HepG2 (cell line): ENCODE measurements at regions not wholly inside any gene's neighbourhood (a gene's known extent, or its start where the extent isn't known, plus 50 kb on each side); places are given as distances from the start of the nearest gene placed in this dataset.
A peak's percentile ranks its signal among the peaks of the same experiment; 100 is the strongest.

Experiments used
- ATAC-seq: fragments of 200-7000 bp; cut with Tn5 transposase; 3 replicates; pipeline ENCODE4 v1.9.1; 2020; ENCODE audit warnings: mild to moderate bottlenecking, moderate library complexity
- BruUV-seq: library from RNA; stranded (reverse); fragments of 400-500 nt; replicated peaks from 2 replicates; lab custom pipeline; 2021; lab: Mats Ljungman, UMichigan
- CTCF ChIA-PET: fragments of 300-600 bp; formaldehyde crosslinking; extraction: SDS; loops from one replicate; lab custom pipeline; 2021; ENCODE audit warnings: low total read pairs, inconsistent platforms, low intra/inter-chr PET ratio; lab: Yijun Ruan, JAX
- POLR2A ChIA-PET: fragments of 350-600 bp; sonication (Branson Sonifier 250); formaldehyde crosslinking; loops from one replicate; lab custom pipeline; 2020; ENCODE audit warnings: antibody characterized with exemption, inconsistent platforms; lab: Yijun Ruan, JAX
- DNase-seq: peaks from one replicate; pipeline ENCODE4 v3.0.0-alpha.2; 2015; ENCODE audit warnings: low spot score
- FAIRE-seq: peaks from 3 replicates; lab custom pipeline; 2011; peaks lifted over from hg19 to GRCh38; lab: Jason Lieb, UNC
- H2AFZ ChIP-seq: one replicate; pipeline ENCODE4 v1.6.1; 2011; ENCODE audit warnings: low read length, inconsistent platforms
- H3K27ac ChIP-seq: fragments of 300-600 bp; 3 replicates; pipeline ENCODE4 v1.8.0; 2011; ENCODE audit warnings: mixed run types, mild to moderate bottlenecking, mixed read lengths, low read length, inconsistent platforms; ENCODE audit not compliant: insufficient read depth; ENCODE audit errors: extremely low read length
- H3K27me3 ChIP-seq, 2 experiments: fragments of 200-600 bp in 1 of 2; 2 replicates in 1 of 2; 3 replicates in 1 of 2; pipeline versions ENCODE4 v1.6.0 to v1.8.0; 2011; ENCODE audit warnings: low read length in 2 of 2, mild to moderate bottlenecking in 2 of 2, moderate library complexity in 2 of 2, inconsistent platforms in 1 of 2; ENCODE audit not compliant: insufficient read depth in 2 of 2, control insufficient read depth in 1 of 2
- H3K36me3 ChIP-seq, 2 experiments: fragments of 200-600 bp in 1 of 2; replicated peaks in 1 of 2; 2 replicates in 1 of 2; 3 replicates in 1 of 2; pipeline versions ENCODE4 v1.5.1 to v1.8.0; 2011; ENCODE audit warnings: low read length in 2 of 2, inconsistent platforms in 1 of 2; ENCODE audit not compliant: insufficient read depth in 2 of 2, control insufficient read depth in 1 of 2
- H3K4me1 ChIP-seq: 2 replicates; pipeline ENCODE4 v1.5.1; 2012; ENCODE audit warnings: low read length, inconsistent platforms; ENCODE audit not compliant: insufficient read depth
- H3K4me2 ChIP-seq: 2 replicates; pipeline ENCODE4 v1.6.0; 2011; ENCODE audit warnings: low read depth, low read length, inconsistent platforms
- H3K4me3 ChIP-seq, 3 experiments: fragments of 200-600 bp in 1 of 3; sonication (generic), shearing (Covaris generic) in 1 of 3; replicated peaks in 1 of 3; 2 replicates each; pipeline ENCODE4 v1.5.1; 2011 to 2016; ENCODE audit warnings: low read length in 3 of 3, inconsistent platforms in 2 of 3, low read depth in 2 of 3, mild to moderate bottlenecking in 2 of 3, control low read depth in 1 of 3, mixed read lengths in 1 of 3; ENCODE audit not compliant: insufficient read depth in 1 of 3
- H3K79me2 ChIP-seq: one replicate; pipeline ENCODE4 v1.6.1; 2011; ENCODE audit warnings: low read length, inconsistent platforms; ENCODE audit not compliant: insufficient read depth
- H3K9ac ChIP-seq: 2 replicates; pipeline ENCODE4 v1.6.0; 2011; ENCODE audit warnings: mild to moderate bottlenecking, low read depth, low read length, inconsistent platforms; ENCODE audit not compliant: insufficient read depth
- H3K9me3 ChIP-seq: 2 replicates; pipeline ENCODE4 v1.5.1; 2012; ENCODE audit warnings: mild to moderate bottlenecking, low read length
- H4K20me1 ChIP-seq: 2 replicates; pipeline ENCODE4 v1.6.0; 2011; ENCODE audit warnings: inconsistent platforms, mild to moderate bottlenecking, low read length, moderate library complexity; ENCODE audit not compliant: insufficient read depth
- ATF7 ChIP-seq, 2 experiments: fragments of 450-650 bp in 1 of 2; sonication (generic) in 1 of 2; formaldehyde crosslinking in 1 of 2; IDR thresholded peaks; 2 replicates each; pipeline versions ENCODE4 v1.4.0 to v1.6.1; 2016 to 2020; ENCODE audit warnings: antibody characterized with exemption in 1 of 2, mild to moderate bottlenecking in 1 of 2, missing genetic modification reagents in 1 of 2
- CREB1 ChIP-seq, 2 experiments: fragments of 450-650 bp in 1 of 2; IDR thresholded peaks; 2 replicates each; pipeline ENCODE4 v1.6.1; 2016 to 2017; ENCODE audit warnings: control low read depth in 1 of 2, mild to moderate bottlenecking in 1 of 2, missing compliant biosample characterization in 1 of 2, missing genetic modification characterization in 1 of 2
- MIXL1 ChIP-seq: IDR thresholded peaks from 2 replicates; pipeline ENCODE4 v1.6.1; 2016
- ZFYVE20 ChIP-seq: sonication (generic); formaldehyde crosslinking; IDR thresholded peaks from 2 replicates; pipeline ENCODE4 v1.8.0; 2023; ENCODE audit warnings: low read depth, mild to moderate bottlenecking, moderate library complexity, missing genetic modification reagents, borderline replicate concordance
- ZNF614 ChIP-seq: IDR thresholded peaks from 2 replicates; pipeline ENCODE4 v1.6.1; 2018; ENCODE audit warnings: missing biosample characterization, missing genetic modification reagents, inconsistent platforms, borderline replicate concordance
- ZNF672 ChIP-seq: sonication (generic); formaldehyde crosslinking; IDR thresholded peaks from 2 replicates; pipeline ENCODE4 v1.8.1; 2022; ENCODE audit warnings: missing genetic modification reagents
- WGBS: methylation state at CpG from one replicate; pipeline ENCODE4 v1.1.6; 2017; ENCODE audit warnings: low lambda C conversion rate; 5-methylcytosine and 5-hydroxymethylcytosine counted together
- in situ Hi-C: cut with HindIII; loops from 2 replicates; pipeline ENCODE4 v1.10.0; 2017; ENCODE audit warnings: low pct_unique_long_range_greater_than_20kb; ENCODE audit not compliant: extremely low pct_ligation_motif_present
- intact Hi-C: fragments of 100-400 bp; cut with micrococcal nuclease; formaldehyde crosslinking; loops from one replicate; pipeline ENCODE4 v1.10.0; 2022; ENCODE audit not compliant: unreplicated experiment
- TF ChIP-seq, protein P1 (sequence below): IDR thresholded peaks from 2 replicates; pipeline ENCODE4 v1.6.1; 2016; ENCODE audit warnings: mild to moderate bottlenecking

DNA sequence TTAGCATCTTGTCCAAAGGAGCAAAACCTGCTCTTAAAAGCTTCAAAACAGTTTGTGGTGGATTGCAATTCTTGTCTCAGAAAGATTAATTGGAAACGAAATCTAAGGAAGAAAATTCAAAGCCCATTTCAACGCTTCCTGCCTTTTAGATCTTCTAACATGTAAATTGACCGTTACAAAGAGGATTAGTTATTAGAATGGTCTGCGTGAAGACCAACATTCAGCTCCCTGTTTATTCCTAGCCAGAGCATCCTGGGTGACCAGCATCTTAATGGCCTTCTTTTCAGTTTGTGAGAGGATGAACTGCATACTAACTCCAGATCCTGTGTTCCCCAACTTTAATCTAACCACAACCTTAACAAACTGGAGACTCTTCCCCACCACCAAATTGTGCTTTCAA is 109.9 kb upstream of the SLC1A3 start (continued):
- TF ChIP-seq, protein P1, sequence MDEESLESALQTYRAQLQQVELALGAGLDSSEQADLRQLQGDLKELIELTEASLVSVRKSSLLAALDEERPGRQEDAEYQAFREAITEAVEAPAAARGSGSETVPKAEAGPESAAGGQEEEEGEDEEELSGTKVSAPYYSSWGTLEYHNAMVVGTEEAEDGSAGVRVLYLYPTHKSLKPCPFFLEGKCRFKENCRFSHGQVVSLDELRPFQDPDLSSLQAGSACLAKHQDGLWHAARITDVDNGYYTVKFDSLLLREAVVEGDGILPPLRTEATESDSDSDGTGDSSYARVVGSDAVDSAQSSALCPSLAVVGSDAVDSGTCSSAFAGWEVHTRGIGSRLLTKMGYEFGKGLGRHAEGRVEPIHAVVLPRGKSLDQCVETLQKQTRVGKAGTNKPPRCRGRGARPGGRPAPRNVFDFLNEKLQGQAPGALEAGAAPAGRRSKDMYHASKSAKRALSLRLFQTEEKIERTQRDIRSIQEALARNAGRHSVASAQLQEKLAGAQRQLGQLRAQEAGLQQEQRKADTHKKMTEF (CRISPR knock-in tag), result no peak
- TF ChIP-seq ZNF672 (no peak), MIXL1 (CRISPR knock-in tag) (no peak), ZFYVE20 (CRISPR knock-in tag) (no peak)

GRCh38 chr5:36502608-36503007 is 103.8 kb upstream of the SLC1A3 start:
- Histone ChIP-seq H3K27ac (no peak overlapping the region), H3K36me3 (no peaks in the 10 kb centered on the region), H3K4me1 (peaks cover 7% of the 10 kb centered on the region; the same call in 1 of the 2 replicates), H3K9me3 (no peaks in the 10 kb centered on the region), H3K4me3 (no peak overlapping the region), H3K9ac (no peak overlapping the region), H2AFZ (no peak overlapping the region), H3K27me3 (no peaks in the 10 kb centered on the region), H3K4me2 (no peak overlapping the region), H4K20me1 (no peaks in the 10 kb centered on the region), H3K79me2 (no peaks in the 10 kb centered on the region)
- WGBS, result 12% methylated on average over 6 of the region's 6 CpGs
- ChIA-PET CTCF (no interaction called here), POLR2A (no interaction called here)
- TF ChIP-seq CREB1 (IDR thresholded peaks at IDR 0.05) (0 out of 2 replicates have a peak, but pooled peaks have one; percentile 22), CREB1 (CRISPR knock-in tag; IDR thresholded peaks at IDR 0.05) (no peak), ATF7 (IDR thresholded peaks at IDR 0.05) (peak; percentile 13; the same call in 1 of the 2 replicates), ATF7 (CRISPR knock-in tag; IDR thresholded peaks at IDR 0.05) (no peak), ZNF614 (no peak)
- DNase-seq, result no peak
- intact Hi-C loops, result loop anchor here (10.0 kb wide), 1 partner anchor 428 kb away; no protein-coding TSS in a partner anchor
- in situ Hi-C loops, result loop anchor here (5.0 to 25.0 kb wide), 2 partner anchors 85 to 240 kb away; no protein-coding TSS in a partner anchor
- FAIRE-seq, result no peak
- ATAC-seq, result no peak
- no TSS peak for BruUV-seq
